Right lobe of liver (tissue), 4 donors: ENCODE measurements at regions not wholly inside any gene's neighbourhood (a gene's known extent, or its start where the extent isn't known, plus 50 kb on each side); places are given as distances from the start of the nearest gene placed in this dataset.

ENCODE experiments used
- POLR2A ChIP-seq: fragments of 450-650 bp; IDR thresholded peaks from one replicate; pipeline ENCODE4 v1.6.1; 2017; ENCODE audit warnings: antibody characterized with exemption, mild to moderate bottlenecking
- TF ChIP-seq, protein P1 (sequence below), 4 donors: fragments of 200-600 bp in 3 of 4; fragments of 450-650 bp in 1 of 4; IDR thresholded peaks; one replicate each; pipeline versions ENCODE4 v1.5.1 to v1.8.0; 2016 to 2022; ENCODE audit warnings: antibody characterized with exemption in 4 of 4, mild to moderate bottlenecking in 2 of 4
- donor health status: DM: no; HTN: no; CAD: no.
- donor health status: DM: no; HTN: no; CAD: no.
- donor health status: DM: no; HTN: yes; CAD: no.

DNA sequence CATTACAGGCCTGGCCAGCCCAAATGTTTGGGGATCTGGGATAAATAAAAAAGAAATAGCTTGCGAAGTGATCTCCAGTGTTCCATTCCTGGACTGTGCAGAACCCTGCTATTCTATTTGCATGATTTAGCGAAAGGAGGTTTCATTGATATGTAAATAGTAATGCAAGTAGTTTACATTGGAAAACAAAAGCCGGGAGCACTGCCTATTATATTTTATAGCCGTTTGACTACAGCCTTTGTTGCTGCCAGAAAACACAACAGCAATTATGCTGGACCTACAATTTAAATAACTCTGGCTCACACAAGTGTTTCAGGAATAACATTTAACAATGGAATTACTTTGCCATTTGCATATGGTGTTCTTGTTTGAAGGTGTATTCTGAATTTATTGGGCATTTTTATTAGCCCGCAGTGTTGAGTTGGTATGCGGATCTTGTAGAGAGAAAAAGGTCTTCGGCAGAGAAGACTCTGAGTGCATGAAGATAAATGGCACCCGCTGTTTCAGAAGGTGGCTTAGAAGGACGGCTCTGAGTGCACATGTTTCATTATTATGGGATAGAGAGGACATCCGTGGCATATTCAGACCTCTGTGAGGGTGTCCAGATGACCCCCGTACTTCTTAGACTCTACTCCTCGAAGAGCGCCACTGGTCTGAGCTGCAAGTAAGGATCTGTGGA lies 315.0 kb downstream of the BRD1 start:
- TF ChIP-seq, protein P1, sequence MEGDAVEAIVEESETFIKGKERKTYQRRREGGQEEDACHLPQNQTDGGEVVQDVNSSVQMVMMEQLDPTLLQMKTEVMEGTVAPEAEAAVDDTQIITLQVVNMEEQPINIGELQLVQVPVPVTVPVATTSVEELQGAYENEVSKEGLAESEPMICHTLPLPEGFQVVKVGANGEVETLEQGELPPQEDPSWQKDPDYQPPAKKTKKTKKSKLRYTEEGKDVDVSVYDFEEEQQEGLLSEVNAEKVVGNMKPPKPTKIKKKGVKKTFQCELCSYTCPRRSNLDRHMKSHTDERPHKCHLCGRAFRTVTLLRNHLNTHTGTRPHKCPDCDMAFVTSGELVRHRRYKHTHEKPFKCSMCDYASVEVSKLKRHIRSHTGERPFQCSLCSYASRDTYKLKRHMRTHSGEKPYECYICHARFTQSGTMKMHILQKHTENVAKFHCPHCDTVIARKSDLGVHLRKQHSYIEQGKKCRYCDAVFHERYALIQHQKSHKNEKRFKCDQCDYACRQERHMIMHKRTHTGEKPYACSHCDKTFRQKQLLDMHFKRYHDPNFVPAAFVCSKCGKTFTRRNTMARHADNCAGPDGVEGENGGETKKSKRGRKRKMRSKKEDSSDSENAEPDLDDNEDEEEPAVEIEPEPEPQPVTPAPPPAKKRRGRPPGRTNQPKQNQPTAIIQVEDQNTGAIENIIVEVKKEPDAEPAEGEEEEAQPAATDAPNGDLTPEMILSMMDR (IDR thresholded peaks at IDR 0.05): no peak
- no peak for TF ChIP-seq POLR2A
